GM19397 (cell line): ENCODE measurements at regions not wholly inside any gene's neighbourhood (a gene's known extent, or its start where the extent isn't known, plus 50 kb on each side); places are given as distances from the start of the nearest gene placed in this dataset.

Source experiments
- ATAC-seq: cut with Tn5 transposase; IDR thresholded peaks from one replicate; pipeline ENCODE4 v1.9.1; 2021; ENCODE audit warnings: mild to moderate bottlenecking, moderate library complexity; ENCODE audit not compliant: unreplicated experiment

GRCh38 chr3:83092521-83093221 is 1331.2 kb upstream of the GBE1 start:
- ATAC-seq = no peak

- no peak for ATAC-seq
Measured at GRCh38 chr3:83076041-83076440, 1314.6 kb upstream of the GBE1 start.

GRCh38 chr3:83074485-83074884 is 1313.0 kb upstream of the GBE1 start:
- ATAC-seq = no peak

- no peak for ATAC-seq
Measured at GRCh38 chr3:83065851-83066460, 1304.5 kb upstream of the GBE1 start.

GRCh38 chr3:83063446-83063845 is 1302.0 kb upstream of the GBE1 start:
- no peak for ATAC-seq

GRCh38 chr3:83048556-83048955 is 1287.1 kb upstream of the GBE1 start:
- ATAC-seq = no peak

- ATAC-seq = no peak
Measured at GRCh38 chr3:83039422-83039821, 1278.0 kb upstream of the GBE1 start.

- no peak for ATAC-seq
Measured at GRCh38 chr3:83035704-83036010, 1274.2 kb upstream of the GBE1 start.

GRCh38 chr3:83034806-83035703 is 1273.6 kb upstream of the GBE1 start:
- ATAC-seq = no peak

- ATAC-seq = no peak
Measured at GRCh38 chr3:83033133-83033532, 1271.7 kb upstream of the GBE1 start.

- no peak for ATAC-seq
Measured at GRCh38 chr3:83023086-83023485, 1261.6 kb upstream of the GBE1 start.

- ATAC-seq = no peak
Measured at GRCh38 chr3:83011481-83011880, 1250.0 kb upstream of the GBE1 start.

- ATAC-seq = no peak
Measured at GRCh38 chr3:83003917-83004316, 1242.5 kb upstream of the GBE1 start.

GRCh38 chr3:83002869-83003445 is 1241.5 kb upstream of the GBE1 start:
- ATAC-seq = no peak

GRCh38 chr3:82999777-83000176 is 1238.3 kb upstream of the GBE1 start:
- no peak for ATAC-seq

GRCh38 chr3:82978368-82978767 is 1216.9 kb upstream of the GBE1 start:
- no peak for ATAC-seq

- ATAC-seq = no peak
Measured at GRCh38 chr3:82977871-82978270, 1216.4 kb upstream of the GBE1 start.

- ATAC-seq = no peak
Measured at GRCh38 chr3:82973791-82974190, 1212.3 kb upstream of the GBE1 start.

- no peak for ATAC-seq
Measured at GRCh38 chr3:82960379-82960778, 1198.9 kb upstream of the GBE1 start.

GRCh38 chr3:82957696-82958095 is 1196.3 kb upstream of the GBE1 start:
- ATAC-seq = no peak

- no peak for ATAC-seq
Measured at GRCh38 chr3:82957079-82957478, 1195.6 kb upstream of the GBE1 start.

- ATAC-seq = no peak
Measured at GRCh38 chr3:82954486-82954885, 1193.0 kb upstream of the GBE1 start.
